ENCODE measurements at regions not wholly inside any gene's neighbourhood (a gene's known extent, or its start where the extent isn't known, plus 50 kb on each side); places are given as distances from the start of the nearest gene placed in this dataset.

DNA sequence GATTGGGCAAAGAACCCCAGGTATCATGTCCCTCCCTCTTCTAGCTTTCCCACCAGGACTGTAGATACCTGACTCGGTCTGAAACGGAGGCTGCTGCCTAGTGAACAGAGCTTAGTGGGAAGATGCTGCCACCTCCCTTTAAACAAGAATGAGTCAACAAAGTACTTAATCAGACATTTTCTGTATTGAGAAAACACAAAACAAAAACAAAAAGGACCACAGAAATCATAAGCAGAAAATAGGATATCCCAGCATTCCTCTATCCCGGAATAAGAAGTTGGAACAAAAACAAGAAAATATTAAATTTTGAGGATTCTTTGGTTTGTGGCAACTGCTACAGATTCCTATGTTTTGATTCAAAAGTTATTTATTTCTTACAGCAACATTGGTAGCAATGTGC is 51.7 kb upstream of the COL8A1 start:
- FAIRE-seq (no peak), DNase-seq (no peak)
- Histone ChIP-seq H3K9ac (ENCODE audit: low read length in 3 of 3) (no peak overlapping the region), H3K9me3 (ENCODE audit: control insufficient read depth in 2 of 3, insufficient read depth in 1 of 3, low read length in 3 of 3) (no peaks in the 10 kb centered on the region), H3K27ac (ENCODE audit: low read depth in 2 of 2, low read length in 2 of 2) (no peak overlapping the region), H3K4me1 (ENCODE audit: control insufficient read depth in 2 of 3, insufficient read depth in 2 of 3, low read depth in 1 of 3, low read length in 3 of 3) (no peaks in the 10 kb centered on the region), H3K4me3 (ENCODE audit: low read length in 3 of 3) (no peak overlapping the region), H3K27me3 (ENCODE audit: control insufficient read depth, insufficient read depth, low read length) (no peaks in the 10 kb centered on the region), H3K36me3 (ENCODE audit: control insufficient read depth in 2 of 3, insufficient read depth in 3 of 3, low read length in 3 of 3) (no peaks in the 10 kb centered on the region)
- intact Hi-C loops (cut with DNase I), result no loop called here
- TF ChIP-seq CTCF (IDR thresholded peaks at IDR 0.05; ENCODE audit: borderline replicate concordance, extremely low read depth, insufficient read depth), result no peak

DNA sequence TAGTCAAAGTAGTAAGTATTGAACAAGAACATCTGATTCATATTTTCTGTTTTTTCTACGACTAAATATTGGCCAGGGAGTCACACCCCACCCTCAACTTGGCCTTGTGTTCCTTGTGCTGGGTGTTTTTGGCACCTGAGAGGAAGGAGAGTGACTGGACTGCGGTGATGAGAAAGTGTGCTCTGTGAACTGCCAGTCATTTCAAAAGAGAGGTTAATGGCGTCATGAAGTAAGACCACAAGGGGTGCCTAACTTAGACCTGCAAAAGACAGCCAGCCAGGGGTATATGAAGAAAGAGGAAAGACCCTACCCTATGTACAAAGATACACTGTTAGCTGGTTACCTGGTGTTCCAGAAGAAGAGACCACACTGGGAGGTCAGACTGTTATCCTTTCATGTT is 58.4 kb upstream of the COL8A1 start:
- no peak overlapping the region for H3K9ac ChIP-seq (ENCODE audit: low read length in 3 of 3)
- intact Hi-C loops (cut with DNase I), result no loop called here
- no peak for DNase-seq

DNA sequence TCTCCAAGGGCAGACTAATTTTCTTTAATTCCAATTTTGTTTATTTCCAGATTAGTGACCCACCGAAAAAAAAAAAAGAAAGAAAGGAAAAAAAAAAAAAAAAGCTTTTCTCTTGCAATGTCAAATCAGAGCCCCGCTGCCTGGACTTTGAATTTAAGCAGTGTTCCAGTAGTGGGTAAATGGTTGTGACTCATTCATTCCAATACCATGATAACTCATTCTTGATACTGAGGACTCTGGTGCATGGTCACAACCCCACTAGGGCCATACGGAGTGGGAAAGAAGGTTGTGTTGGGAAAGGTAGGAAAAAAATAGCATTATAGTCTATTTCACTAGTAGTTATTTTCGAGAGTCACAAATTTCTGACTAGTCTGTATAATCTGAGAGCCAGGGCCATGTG is 59.1 kb upstream of the COL8A1 start:
- FAIRE-seq, result no peak
- TF ChIP-seq CTCF (IDR thresholded peaks at IDR 0.05; ENCODE audit: borderline replicate concordance, extremely low read depth, insufficient read depth), result no peak
- Histone ChIP-seq H3K27ac (ENCODE audit: low read depth in 2 of 2, low read length in 2 of 2) (no peak overlapping the region), H3K36me3 (ENCODE audit: control insufficient read depth in 2 of 3, insufficient read depth in 3 of 3, low read length in 3 of 3) (no peaks in the 10 kb centered on the region), H3K9ac (ENCODE audit: low read length in 3 of 3) (no peak overlapping the region), H3K4me1 (ENCODE audit: control insufficient read depth in 2 of 3, insufficient read depth in 2 of 3, low read depth in 1 of 3, low read length in 3 of 3) (no peaks in the 10 kb centered on the region), H3K4me3 (ENCODE audit: low read length in 3 of 3) (no peak overlapping the region), H3K27me3 (ENCODE audit: control insufficient read depth, insufficient read depth, low read length) (no peaks in the 10 kb centered on the region), H3K9me3 (ENCODE audit: control insufficient read depth in 2 of 3, insufficient read depth in 1 of 3, low read length in 3 of 3) (peaks cover 0 to 5% (median 0%) of the 10 kb centered on the region in 3 donors)
- no peak for DNase-seq
- intact Hi-C loops (cut with DNase I), result no loop called here

More for the DNA sequence above, 58.4 kb upstream of the COL8A1 start:
- FAIRE-seq, result no peak
- Histone ChIP-seq H3K9me3 (ENCODE audit: control insufficient read depth in 2 of 3, insufficient read depth in 1 of 3, low read length in 3 of 3) (peaks cover 0 to 5% (median 0%) of the 10 kb centered on the region in 3 donors), H3K36me3 (ENCODE audit: control insufficient read depth in 2 of 3, insufficient read depth in 3 of 3, low read length in 3 of 3) (no peaks in the 10 kb centered on the region), H3K4me3 (ENCODE audit: low read length in 3 of 3) (no peak overlapping the region), H3K27ac (ENCODE audit: low read depth in 2 of 2, low read length in 2 of 2) (no peak overlapping the region), H3K27me3 (ENCODE audit: control insufficient read depth, insufficient read depth, low read length) (no peaks in the 10 kb centered on the region), H3K4me1 (ENCODE audit: control insufficient read depth in 2 of 3, insufficient read depth in 2 of 3, low read depth in 1 of 3, low read length in 3 of 3) (no peaks in the 10 kb centered on the region)
- TF ChIP-seq CTCF (IDR thresholded peaks at IDR 0.05; ENCODE audit: borderline replicate concordance, extremely low read depth, insufficient read depth), result no peak

DNA sequence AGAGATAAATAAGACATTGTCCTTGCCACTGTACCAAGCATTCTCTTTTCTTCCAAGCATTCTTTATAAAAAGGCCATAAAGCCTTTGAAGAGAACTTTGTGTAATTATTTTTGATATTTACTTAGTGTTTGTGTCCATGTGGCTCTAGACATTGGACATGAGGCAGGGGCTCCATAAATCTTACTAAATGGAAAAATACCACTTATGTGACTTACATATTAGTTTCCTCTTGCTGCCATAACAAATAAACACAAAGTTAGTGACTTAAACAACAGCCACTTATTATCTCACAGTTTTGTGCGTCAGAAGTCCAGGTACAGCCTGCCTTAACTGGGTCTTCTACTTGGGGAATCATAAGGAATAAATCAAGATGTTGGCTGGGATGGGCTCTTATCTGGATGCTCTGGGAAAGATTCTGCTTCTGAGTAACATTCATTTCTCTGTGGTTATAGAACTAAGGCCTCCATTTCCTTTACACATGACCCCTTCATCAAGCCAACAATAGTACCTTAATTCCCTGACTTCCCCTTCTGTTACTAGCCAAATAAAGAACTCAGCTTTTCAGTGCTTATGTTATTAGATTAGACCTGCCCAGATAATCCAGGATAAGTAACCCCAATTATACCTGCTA is 59.9 kb upstream of the COL8A1 start:
- H3K27ac ChIP-seq (ENCODE audit: low read depth in 2 of 2, low read length in 2 of 2), result no peak overlapping the region
- TF ChIP-seq CTCF (IDR thresholded peaks at IDR 0.05; ENCODE audit: borderline replicate concordance, extremely low read depth, insufficient read depth), result no peak
- peaks cover 0 to 5% (median 0%) of the 10 kb centered on the region in 3 donors for H3K9me3 ChIP-seq (ENCODE audit: control insufficient read depth in 2 of 3, insufficient read depth in 1 of 3, low read length in 3 of 3)
- H3K36me3 ChIP-seq (ENCODE audit: control insufficient read depth in 2 of 3, insufficient read depth in 3 of 3, low read length in 3 of 3), result no peaks in the 10 kb centered on the region
- no peaks in the 10 kb centered on the region for H3K27me3 ChIP-seq (ENCODE audit: control insufficient read depth, insufficient read depth, low read length)
- no peak for DNase-seq
- FAIRE-seq, result no peak
- intact Hi-C loops (cut with DNase I), result no loop called here
- H3K4me3 ChIP-seq (ENCODE audit: low read length in 3 of 3), result no peak overlapping the region
- no peaks in the 10 kb centered on the region for H3K4me1 ChIP-seq (ENCODE audit: control insufficient read depth in 2 of 3, insufficient read depth in 2 of 3, low read depth in 1 of 3, low read length in 3 of 3)
- H3K9ac ChIP-seq (ENCODE audit: low read length in 3 of 3), result no peak overlapping the region

All from kidney (tissue), 13 donors.